Liver (tissue), 8 donors: ENCODE measurements at regions not wholly inside any gene's neighbourhood (a gene's known extent, or its start where the extent isn't known, plus 50 kb on each side); places are given as distances from the start of the nearest gene placed in this dataset.

Source experiments
- DNase-seq: peaks from one replicate; pipeline ENCODE4 v3.0.0-alpha.2; 2017; ENCODE audit warnings: low spot score
- H3K27ac ChIP-seq, 2 donors: one replicate each; pipeline ENCODE4 v1.7.0; 2013; ENCODE audit warnings: inconsistent platforms in 2 of 2, low read length in 2 of 2, control low read depth in 1 of 2, low read depth in 1 of 2, mild to moderate bottlenecking in 1 of 2
- H3K27me3 ChIP-seq, 4 donors: one replicate each; pipeline versions ENCODE4 v1.6.1 to v1.7.0; 2013; ENCODE audit warnings: low read length in 3 of 4, inconsistent platforms in 1 of 4, mild to moderate bottlenecking in 1 of 4, moderate library complexity in 1 of 4; ENCODE audit not compliant: control insufficient read depth in 4 of 4, insufficient read depth in 4 of 4
- H3K36me3 ChIP-seq, 4 donors: one replicate each; pipeline versions ENCODE4 v1.6.1 to v1.7.0; 2013; ENCODE audit warnings: low read length in 3 of 4, mild to moderate bottlenecking in 3 of 4, low read depth in 1 of 4, moderate library complexity in 1 of 4; ENCODE audit not compliant: control insufficient read depth in 4 of 4, insufficient read depth in 3 of 4
- H3K4me1 ChIP-seq, 4 donors: one replicate each; pipeline versions ENCODE4 v1.6.1 to v1.7.0; 2013; ENCODE audit warnings: low read length in 3 of 4, mild to moderate bottlenecking in 3 of 4, moderate library complexity in 1 of 4; ENCODE audit not compliant: control insufficient read depth in 4 of 4, insufficient read depth in 4 of 4
- H3K4me3 ChIP-seq, 3 donors: one replicate each; pipeline versions ENCODE4 v1.6.1 to v1.7.0; 2013; ENCODE audit warnings: low read length in 3 of 3, control low read depth in 1 of 3, low read depth in 1 of 3, mild to moderate bottlenecking in 1 of 3
- H3K9ac ChIP-seq, 2 donors: one replicate each; pipeline ENCODE4 v1.7.0; 2013; ENCODE audit warnings: low read length in 2 of 2, mild to moderate bottlenecking in 2 of 2, moderate library complexity in 2 of 2, control low read depth in 1 of 2, low read depth in 1 of 2
- H3K9me3 ChIP-seq, 4 donors: one replicate each; pipeline versions ENCODE4 v1.6.1 to v1.7.0; 2013; ENCODE audit warnings: low read length in 3 of 4; ENCODE audit not compliant: control insufficient read depth in 4 of 4
- ATF3 ChIP-seq: IDR thresholded peaks from 2 replicates; pipeline ENCODE4 v1.6.1; 2016; ENCODE audit warnings: antibody characterized with exemption
- EGR1 ChIP-seq, 2 donors: IDR thresholded peaks; 2 replicates each; pipeline ENCODE4 v1.6.1; 2016 to 2018; ENCODE audit warnings: antibody characterized with exemption in 2 of 2, low read depth in 2 of 2
- FOXA1 ChIP-seq: IDR thresholded peaks from 2 replicates; pipeline ENCODE4 v1.6.1; 2016; ENCODE audit warnings: antibody characterized with exemption
- FOXA2 ChIP-seq: IDR thresholded peaks from 2 replicates; pipeline ENCODE4 v1.6.1; 2016; ENCODE audit warnings: antibody characterized with exemption
- GABPA ChIP-seq, 2 donors: IDR thresholded peaks in 1 of 2; conservative IDR thresholded peaks in 1 of 2; 2 replicates each; pipeline ENCODE4 v1.6.1; 2016; ENCODE audit warnings: antibody characterized with exemption in 2 of 2, mild to moderate bottlenecking in 1 of 2, moderate library complexity in 1 of 2
- HNF4A ChIP-seq, 2 donors: conservative IDR thresholded peaks; 2 replicates each; pipeline ENCODE4 v1.6.1; 2016; ENCODE audit warnings: antibody characterized with exemption in 2 of 2, mild to moderate bottlenecking in 2 of 2
- HNF4G ChIP-seq: IDR thresholded peaks from 2 replicates; pipeline ENCODE4 v1.6.1; 2016; ENCODE audit warnings: antibody characterized with exemption
- JUND ChIP-seq, 2 donors: IDR thresholded peaks; 2 replicates each; pipeline ENCODE4 v1.6.1; 2016; ENCODE audit warnings: antibody characterized with exemption in 2 of 2
- MAX ChIP-seq: IDR thresholded peaks from 2 replicates; pipeline ENCODE4 v1.6.1; 2016; ENCODE audit warnings: antibody characterized with exemption
- NR2F2 ChIP-seq: IDR thresholded peaks from 2 replicates; pipeline ENCODE4 v1.6.1; 2016; ENCODE audit warnings: antibody characterized with exemption
- RAD21 ChIP-seq, 2 donors: IDR thresholded peaks; 2 replicates each; pipeline ENCODE4 v1.6.1; 2016; ENCODE audit warnings: antibody characterized with exemption in 2 of 2, mild to moderate bottlenecking in 2 of 2
- REST ChIP-seq: IDR thresholded peaks from 2 replicates; pipeline ENCODE4 v1.6.1; 2016; ENCODE audit warnings: antibody characterized with exemption, mild to moderate bottlenecking
- RXRA ChIP-seq, 2 donors: IDR thresholded peaks; 2 replicates each; pipeline ENCODE4 v1.6.1; 2017 to 2018; ENCODE audit warnings: antibody characterized with exemption in 2 of 2, mild to moderate bottlenecking in 1 of 2
- SP1 ChIP-seq: IDR thresholded peaks from 2 replicates; pipeline ENCODE4 v1.6.1; 2018; ENCODE audit warnings: antibody characterized with exemption, mild to moderate bottlenecking
- TAF1 ChIP-seq: conservative IDR thresholded peaks from 2 replicates; pipeline ENCODE4 v1.6.1; 2016; ENCODE audit warnings: antibody characterized with exemption, mild to moderate bottlenecking
- YY1 ChIP-seq: IDR thresholded peaks from 2 replicates; pipeline ENCODE4 v1.6.1; 2016; ENCODE audit warnings: antibody characterized with exemption, mild to moderate bottlenecking
- ZBTB33 ChIP-seq: IDR thresholded peaks from 2 replicates; pipeline ENCODE4 v1.6.1; 2016; ENCODE audit warnings: antibody characterized with exemption
- WGBS: extraction: QIAGEN DNeasy Blood & Tissue Kit; methylation state at CpG from one replicate; pipeline ENCODE4 v1.1.7; 2013; 5-methylcytosine and 5-hydroxymethylcytosine counted together
- TF ChIP-seq, protein P1 (sequence below): fragments of 150-350 bp; IDR thresholded peaks from 2 replicates; pipeline ENCODE4 v1.5.1; 2017; ENCODE audit warnings: improper control_type of control experiment, low read depth, low read length; ENCODE audit not compliant: missing input control
- donor health status: healthy.
- donor health status: healthy.
- donor health status: healthy.
- donor health status: healthy.
- donor health status: healthy.

- TF ChIP-seq JUND (IDR thresholded peaks at IDR 0.05) (no peak), ATF3 (no peak), EGR1 (IDR thresholded peaks at IDR 0.05; ENCODE audit: low read depth in 2 of 2) (no peak), ZBTB33 (no peak), FOXA2 (no peak), NR2F2 (no peak), HNF4A (conservative IDR thresholded peaks at IDR 0.05) (no peak), FOXA1 (no peak), TAF1 (no peak), GABPA (IDR thresholded peaks at IDR 0.05 in 1 of 2, conservative IDR thresholded peaks at IDR 0.05 in 1 of 2) (no peak), REST (no peak), RXRA (IDR thresholded peaks at IDR 0.05) (no peak), MAX (no peak), HNF4G (no peak), SP1 (no peak), YY1 (no peak), RAD21 (IDR thresholded peaks at IDR 0.05) (no peak)
- TF ChIP-seq, protein P1, sequence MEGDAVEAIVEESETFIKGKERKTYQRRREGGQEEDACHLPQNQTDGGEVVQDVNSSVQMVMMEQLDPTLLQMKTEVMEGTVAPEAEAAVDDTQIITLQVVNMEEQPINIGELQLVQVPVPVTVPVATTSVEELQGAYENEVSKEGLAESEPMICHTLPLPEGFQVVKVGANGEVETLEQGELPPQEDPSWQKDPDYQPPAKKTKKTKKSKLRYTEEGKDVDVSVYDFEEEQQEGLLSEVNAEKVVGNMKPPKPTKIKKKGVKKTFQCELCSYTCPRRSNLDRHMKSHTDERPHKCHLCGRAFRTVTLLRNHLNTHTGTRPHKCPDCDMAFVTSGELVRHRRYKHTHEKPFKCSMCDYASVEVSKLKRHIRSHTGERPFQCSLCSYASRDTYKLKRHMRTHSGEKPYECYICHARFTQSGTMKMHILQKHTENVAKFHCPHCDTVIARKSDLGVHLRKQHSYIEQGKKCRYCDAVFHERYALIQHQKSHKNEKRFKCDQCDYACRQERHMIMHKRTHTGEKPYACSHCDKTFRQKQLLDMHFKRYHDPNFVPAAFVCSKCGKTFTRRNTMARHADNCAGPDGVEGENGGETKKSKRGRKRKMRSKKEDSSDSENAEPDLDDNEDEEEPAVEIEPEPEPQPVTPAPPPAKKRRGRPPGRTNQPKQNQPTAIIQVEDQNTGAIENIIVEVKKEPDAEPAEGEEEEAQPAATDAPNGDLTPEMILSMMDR: no peak
- Histone ChIP-seq H3K27me3 (no peaks in the 10 kb centered on the region), H3K9me3 (no peaks in the 10 kb centered on the region), H3K9ac (no peak overlapping the region), H3K36me3 (no peaks in the 10 kb centered on the region), H3K27ac (no peak overlapping the region), H3K4me1 (no peaks in the 10 kb centered on the region), H3K4me3 (no peak overlapping the region)
- DNase-seq: no peak
- 64% methylated on average over 5 of the region's 5 CpGs for WGBS
These were observed 185.6 kb downstream of the DMAC1 start for GRCh38 chr9:7613931-7614330.

DNA sequence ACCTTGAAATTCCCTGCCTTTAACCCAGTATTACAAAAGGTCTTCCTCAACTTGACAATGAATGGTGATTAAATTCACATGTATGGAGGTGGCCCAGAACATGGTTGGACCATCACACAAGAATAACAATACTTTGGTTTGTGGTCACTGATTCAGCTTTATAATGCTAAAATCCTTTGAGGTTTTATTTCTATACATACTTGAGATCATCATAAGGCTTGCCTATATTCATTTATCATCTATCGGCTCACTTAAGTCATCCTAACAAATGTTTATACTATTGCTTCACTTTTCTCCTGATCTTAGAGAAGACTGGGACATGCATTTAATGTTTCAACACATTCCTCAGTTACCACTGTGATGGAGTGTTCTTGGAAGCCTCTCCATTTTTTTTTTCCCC is 191.3 kb downstream of the DMAC1 start:
- Histone ChIP-seq H3K9ac (no peak overlapping the region), H3K4me1 (no peaks in the 10 kb centered on the region), H3K36me3 (no peaks in the 10 kb centered on the region), H3K27me3 (peaks cover 0 to 9% (median 0%) of the 10 kb centered on the region in 4 donors), H3K9me3 (peaks cover 0 to 2% (median 0%) of the 10 kb centered on the region in 4 donors), H3K4me3 (no peak overlapping the region), H3K27ac (no peak overlapping the region)
- no peak for DNase-seq
- WGBS: 93% methylated on average over 1 of the region's 1 CpG
- TF ChIP-seq, protein P1: no peak
- TF ChIP-seq RAD21 (IDR thresholded peaks at IDR 0.05) (no peak), ATF3 (no peak), MAX (no peak), TAF1 (no peak), FOXA2 (no peak), FOXA1 (no peak), SP1 (no peak), REST (no peak), GABPA (IDR thresholded peaks at IDR 0.05 in 1 of 2, conservative IDR thresholded peaks at IDR 0.05 in 1 of 2) (no peak)
